B cell (primary cell): ENCODE measurements at regions not wholly inside any gene's neighbourhood (a gene's known extent, or its start where the extent isn't known, plus 50 kb on each side); places are given as distances from the start of the nearest gene placed in this dataset.

Experiments used
- ATAC-seq: fragments of 200-7000 bp; cut with Tn5 transposase; one replicate; pipeline ENCODE4 v1.10.0; 2021; ENCODE audit warnings: low read depth, mild to moderate bottlenecking, moderate number of reproducible peaks, moderate library complexity
- CTCF ChIA-PET: fragments of 350-600 bp; sonication (Branson Sonifier 250); formaldehyde crosslinking; loops from one replicate; lab custom pipeline; 2021; ENCODE audit warnings: antibody characterized with exemption, inconsistent platforms; lab: Charles Lee
- POLR2A ChIA-PET: fragments of 350-600 bp; sonication (Branson Sonifier 250); formaldehyde crosslinking; loops from one replicate; lab custom pipeline; 2021; ENCODE audit warnings: antibody characterized with exemption; lab: Charles Lee
- DNase-seq: peaks from one replicate; pipeline ENCODE4 v3.0.0; 2013
- H2AFZ ChIP-seq: 2 replicates; pipeline ENCODE4 v1.6.1; 2012; ENCODE audit warnings: mild to moderate bottlenecking, low read depth, low read length; ENCODE audit not compliant: insufficient read depth, poor library complexity, severe bottlenecking
- H3K27ac ChIP-seq, 2 donors: 1 replicate in 1 of 2; 2 replicates in 1 of 2; pipeline ENCODE4 v1.5.1; 2012 to 2013; ENCODE audit warnings: low read length in 2 of 2, mild to moderate bottlenecking in 2 of 2, moderate library complexity in 1 of 2
- H3K27me3 ChIP-seq, 4 experiments: fragments of 200-600 bp in 1 of 4; sonication (generic) in 1 of 4; replicated peaks in 1 of 4; 1 replicate in 2 of 4; 2 replicates in 2 of 4; pipeline versions ENCODE4 v1.6.1 to v1.7.0; 2013 to 2016; ENCODE audit warnings: low read length in 3 of 4, mild to moderate bottlenecking in 2 of 4, mixed read lengths in 1 of 4, moderate library complexity in 1 of 4; ENCODE audit not compliant: insufficient read depth in 4 of 4, control insufficient read depth in 3 of 4; ENCODE audit errors: control extremely low read depth in 1 of 4
- H3K36me3 ChIP-seq, 2 experiments: replicated peaks in 1 of 2; 1 replicate in 1 of 2; 2 replicates in 1 of 2; pipeline versions ENCODE4 v1.6.1 to v1.7.1; 2013; ENCODE audit warnings: low read length in 1 of 2; ENCODE audit not compliant: insufficient read depth in 2 of 2, control insufficient read depth in 1 of 2; ENCODE audit errors: control extremely low read depth in 1 of 2, extremely low read depth in 1 of 2
- H3K4me1 ChIP-seq, 2 donors: fragments of 200-600 bp in 1 of 2; sonication (generic) in 1 of 2; 1 replicate in 1 of 2; 2 replicates in 1 of 2; pipeline versions ENCODE4 v1.5.1 to v1.6.1; 2013 to 2017; ENCODE audit warnings: low read length in 2 of 2; ENCODE audit not compliant: control insufficient read depth in 2 of 2, insufficient read depth in 2 of 2
- H3K4me2 ChIP-seq: replicated peaks from 2 replicates; pipeline ENCODE3; 2012; ENCODE audit warnings: mild to moderate bottlenecking, low read depth, low read length; ENCODE audit not compliant: poor library complexity, severe bottlenecking
- H3K4me3 ChIP-seq, 5 experiments: fragments of 200-600 bp in 1 of 5; sonication (generic) in 1 of 5; 1 replicate in 3 of 5; 2 replicates in 2 of 5; pipeline versions ENCODE4 v1.5.1 to v1.7.0; 2011 to 2016; ENCODE audit warnings: low read length in 4 of 5, mild to moderate bottlenecking in 4 of 5, low read depth in 2 of 5, control low read depth in 1 of 5, moderate library complexity in 1 of 5; ENCODE audit not compliant: insufficient read depth in 1 of 5; ENCODE audit errors: control extremely low read depth in 1 of 5, extremely low read depth in 1 of 5
- H3K79me2 ChIP-seq: fragments of 200-600 bp; sonication (generic); one replicate; pipeline ENCODE4 v1.6.0; 2016; ENCODE audit warnings: low read length; ENCODE audit not compliant: control insufficient read depth, insufficient read depth
- H3K9ac ChIP-seq: fragments of 200-600 bp; sonication (generic); 2 replicates; pipeline ENCODE4 v1.6.1; 2017; ENCODE audit warnings: mild to moderate bottlenecking, low read length, moderate library complexity
- H3K9me3 ChIP-seq, 3 donors: one replicate each; pipeline versions ENCODE4 v1.6.1 to v1.7.1; 2013; ENCODE audit warnings: low read length in 2 of 3; ENCODE audit not compliant: control insufficient read depth in 2 of 3, insufficient read depth in 1 of 3; ENCODE audit errors: control extremely low read depth in 1 of 3
- H4K20me1 ChIP-seq: 2 replicates; pipeline ENCODE4 v1.6.0; 2012; ENCODE audit warnings: mild to moderate bottlenecking, low read length; ENCODE audit not compliant: insufficient read depth, control insufficient read depth, poor library complexity, severe bottlenecking
- H3K27ac Mint-ChIP-seq: one replicate; pipeline ENCODE4 v1.8.0; 2021; ENCODE audit warnings: mixed read lengths
- H3K27me3 Mint-ChIP-seq: one replicate; pipeline ENCODE4 v1.8.0; 2021; ENCODE audit warnings: mixed read lengths
- H3K4me1 Mint-ChIP-seq: one replicate; pipeline ENCODE4 v1.8.0; 2021; ENCODE audit warnings: mixed read lengths
- H3K4me3 Mint-ChIP-seq: one replicate; pipeline ENCODE4 v1.8.0; 2021; ENCODE audit warnings: mixed read lengths
- H3K9me3 Mint-ChIP-seq: one replicate; pipeline ENCODE4 v1.8.0; 2022; ENCODE audit warnings: mixed read lengths; ENCODE audit not compliant: insufficient read depth
- CTCF ChIP-seq: fragments of 200-600 bp; IDR thresholded peaks from one replicate; pipeline ENCODE4 v1.8.0; 2022; ENCODE audit warnings: antibody characterized with exemption, mild to moderate bottlenecking
- EZH2 ChIP-seq: IDR thresholded peaks from 2 replicates; pipeline ENCODE4 v1.6.1; 2012; ENCODE audit warnings: borderline replicate concordance, low read depth, mild to moderate bottlenecking, moderate library complexity, low read length; ENCODE audit not compliant: insufficient read depth, poor library complexity, severe bottlenecking
- WGBS: methylation state at CpG from one replicate; pipeline ENCODE4 v1.1.5; 2013; ENCODE audit warnings: missing lambda C conversion rate; ENCODE audit not compliant: insufficient coverage; 5-methylcytosine and 5-hydroxymethylcytosine counted together
- intact Hi-C: fragments of 100-400 bp; cut with micrococcal nuclease; formaldehyde crosslinking; loops from one replicate; pipeline ENCODE4 v1.10.0; 2022

GRCh38 chr7:12490940-12491339 lies 79.6 kb upstream of the SCIN start:
- H3K4me1 ChIP-seq, result no peaks in the 10 kb centered on the region
- H3K79me2 ChIP-seq, result no peaks in the 10 kb centered on the region
- intact Hi-C loops, result loop anchor here (5.0 to 10.0 kb wide), 2 partner anchors 169 to 656 kb away; partner anchors contain the start of gene THSD7A
- H3K4me3 Mint-ChIP-seq, result no peak overlapping the region
- H3K4me3 ChIP-seq, result no peak overlapping the region
- H3K27me3 ChIP-seq, result no peaks in the 10 kb centered on the region
- no peaks in the 10 kb centered on the region for H3K9me3 Mint-ChIP-seq
- no peaks in the 10 kb centered on the region for H3K36me3 ChIP-seq
- no peak overlapping the region for H3K9ac ChIP-seq
- no peak for DNase-seq
- ChIA-PET CTCF (interaction anchor here (0.8 to 2.2 kb wide), 9 partner anchors 9 to 1064 kb away, joined by 3 to 13 read pairs (median 4); no protein-coding TSS in a partner anchor), POLR2A (no interaction called here)
- no peaks in the 10 kb centered on the region for H3K4me1 Mint-ChIP-seq
- 80% methylated on average over 1 of the region's 2 CpGs for WGBS
- H3K9me3 ChIP-seq, result no peaks in the 10 kb centered on the region
- no peak overlapping the region for H2AFZ ChIP-seq
- H3K27me3 Mint-ChIP-seq, result no peaks in the 10 kb centered on the region
- no peak for ATAC-seq
- no peak overlapping the region for H3K27ac Mint-ChIP-seq
- TF ChIP-seq CTCF, result no peak
- no peak for TF ChIP-seq EZH2
- H3K4me2 ChIP-seq, result no peak overlapping the region
- no peaks in the 10 kb centered on the region for H4K20me1 ChIP-seq
- no peak overlapping the region for H3K27ac ChIP-seq

DNA sequence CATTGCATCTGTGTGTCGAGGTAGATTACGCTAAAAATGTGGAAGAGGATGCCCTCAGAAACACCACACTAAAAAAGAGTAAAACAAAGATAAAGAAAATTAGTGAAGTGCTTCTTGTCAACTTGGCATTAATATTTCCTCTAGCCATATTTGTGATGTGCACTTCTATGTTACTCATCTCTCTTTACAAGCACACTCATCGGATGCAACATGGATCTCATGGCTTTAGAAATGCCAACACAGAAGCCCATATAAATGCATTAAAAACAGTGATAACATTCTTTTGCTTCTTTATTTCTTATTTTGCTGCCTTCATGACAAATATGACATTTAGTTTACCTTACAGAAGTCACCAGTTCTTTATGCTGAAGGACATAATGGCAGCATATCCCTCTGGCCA lies 79.0 kb upstream of the SCIN start:
- Histone ChIP-seq H3K4me1 (no peaks in the 10 kb centered on the region), H3K4me3 (no peak overlapping the region), H3K4me2 (no peak overlapping the region), H4K20me1 (no peaks in the 10 kb centered on the region), H3K9me3 (no peaks in the 10 kb centered on the region), H3K9ac (no peak overlapping the region), H3K27ac (no peak overlapping the region), H3K36me3 (no peaks in the 10 kb centered on the region), H2AFZ (no peak overlapping the region), H3K79me2 (no peaks in the 10 kb centered on the region), H3K27me3 (no peaks in the 10 kb centered on the region)
- 100% methylated on average over 1 of the region's 3 CpGs for WGBS
- no peak overlapping the region for H3K27ac Mint-ChIP-seq
- TF ChIP-seq EZH2 (no peak), CTCF (no peak)
- POLR2A ChIA-PET, result no interaction called here
- H3K4me3 Mint-ChIP-seq, result no peak overlapping the region
- no peaks in the 10 kb centered on the region for H3K9me3 Mint-ChIP-seq
- CTCF ChIA-PET, result interaction anchor here (1.0 to 2.2 kb wide), 7 partner anchors 9 to 1064 kb away, joined by 4 to 13 read pairs (median 5); no protein-coding TSS in a partner anchor
- peaks cover 3% of the 10 kb centered on the region for H3K27me3 Mint-ChIP-seq
- no peak for ATAC-seq
- no peak for DNase-seq
- H3K4me1 Mint-ChIP-seq, result no peaks in the 10 kb centered on the region
- intact Hi-C loops, result loop anchor here (5.0 to 10.0 kb wide), 2 partner anchors 169 to 657 kb away; partner anchors contain the start of gene THSD7A
